ENCODE measurements at regions not wholly inside any gene's neighbourhood (a gene's known extent, or its start where the extent isn't known, plus 50 kb on each side); places are given as distances from the start of the nearest gene placed in this dataset.
"Not testable (repeated sequence)": the region's sequence is repeated elsewhere in the genome, so short reads cannot be mapped to it uniquely, and the experiment has no call there.

- DNase-seq, result no peak
These were observed 122.2 kb downstream of the ANXA2 start for GRCh38 chr15:60275624-60276023.

- DNase-seq, result no peak
These were observed 118.9 kb downstream of the ANXA2 start for GRCh38 chr15:60278879-60279278.

- no peak for DNase-seq
These were observed 117.5 kb downstream of the ANXA2 start for GRCh38 chr15:60280259-60280658.

DNA sequence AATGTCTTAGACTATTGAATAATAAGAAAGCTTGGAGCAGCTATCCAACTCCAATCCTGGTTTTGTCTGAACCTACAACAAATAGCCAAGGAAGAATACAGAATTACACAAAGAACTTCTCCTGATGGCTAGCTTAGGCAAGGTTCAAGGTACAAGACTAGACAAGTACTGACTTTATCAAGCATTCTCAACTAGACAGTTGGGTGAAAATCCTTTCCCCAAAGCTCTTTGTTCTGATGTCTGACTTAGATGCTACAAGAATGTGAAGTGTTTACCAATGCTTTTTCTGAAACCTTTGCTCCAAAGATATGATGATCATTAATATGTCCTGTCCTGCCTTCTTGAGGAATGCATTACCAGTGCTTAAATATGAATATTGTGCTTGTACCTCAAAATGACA, 113.8 kb downstream of the ANXA2 start:
- no peak for DNase-seq

GRCh38 chr15:60295901-60296300, 101.9 kb downstream of the ANXA2 start:
- not testable (repeated sequence) for DNase-seq

DNA sequence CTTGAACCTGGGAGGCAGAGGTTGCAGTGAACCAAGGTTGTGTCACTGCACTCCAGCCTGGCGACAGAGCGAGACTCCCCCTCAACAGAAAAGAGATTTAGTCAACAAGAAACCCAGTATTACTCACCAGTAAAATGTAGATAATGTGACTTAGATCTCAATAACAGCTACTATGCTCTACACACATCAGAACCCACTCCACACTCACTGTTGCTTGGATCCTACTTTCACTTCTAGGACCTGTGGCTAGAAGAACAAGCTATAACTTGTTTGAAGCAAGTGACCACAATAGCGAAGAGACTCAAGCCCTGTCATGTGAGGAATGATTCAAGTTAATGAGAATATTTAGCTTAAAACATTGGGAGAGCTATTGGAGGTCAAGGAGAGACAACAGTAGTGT, 100.7 kb downstream of the ANXA2 start:
- no peak for DNase-seq

Data from stimulated activated CD4-positive, alpha-beta T cell treated with anti-CD3 and anti-CD28 coated beads, Interleukin-4, amount 100 ng/mL, for 1 hour (primary cell).